ENCODE measurements at regions not wholly inside any gene's neighbourhood (a gene's known extent, or its start where the extent isn't known, plus 50 kb on each side); places are given as distances from the start of the nearest gene placed in this dataset.

- CTCF ChIA-PET: no interaction called here
- Mint-ChIP-seq H3K4me1 (no peaks in the 10 kb centered on the region), H3K27me3 (peaks cover 19% of the 10 kb centered on the region), H3K9me3 (ENCODE audit: low read depth) (no peaks in the 10 kb centered on the region), H3K27ac (no peak overlapping the region), H3K36me3 (no peaks in the 10 kb centered on the region), H3K4me3 (no peak overlapping the region)
- DNase-seq: no peak
- no peak for ATAC-seq
Observed at GRCh38 chr2:237194906-237195305, 109.2 kb downstream of the COPS8 start.

GRCh38 chr2:237195396-237196120 is 109.9 kb downstream of the COPS8 start:
- DNase-seq (no peak), ATAC-seq (no peak)
- Mint-ChIP-seq H3K27ac (no peak overlapping the region), H3K9me3 (ENCODE audit: low read depth) (no peaks in the 10 kb centered on the region), H3K36me3 (no peaks in the 10 kb centered on the region), H3K27me3 (peaks cover 19% of the 10 kb centered on the region), H3K4me1 (no peaks in the 10 kb centered on the region), H3K4me3 (no peak overlapping the region)
- CTCF ChIA-PET: no interaction called here

GRCh38 chr2:237196409-237196808 is 110.7 kb downstream of the COPS8 start:
- H3K27ac Mint-ChIP-seq: no peak overlapping the region
- H3K4me3 Mint-ChIP-seq: no peak overlapping the region
- H3K27me3 Mint-ChIP-seq: peaks cover 16% of the 10 kb centered on the region
- H3K4me1 Mint-ChIP-seq: no peaks in the 10 kb centered on the region
- DNase-seq: no peak
- CTCF ChIA-PET: no interaction called here
- ATAC-seq: no peak
- H3K9me3 Mint-ChIP-seq (ENCODE audit: low read depth): no peaks in the 10 kb centered on the region
- no peaks in the 10 kb centered on the region for H3K36me3 Mint-ChIP-seq

- ATAC-seq (no peak), DNase-seq (no peak)
Observed at GRCh38 chr2:237196866-237197618, 111.4 kb downstream of the COPS8 start.

GRCh38 chr2:237198164-237198855 is 112.6 kb downstream of the COPS8 start:
- CTCF ChIA-PET: no interaction called here
- DNase-seq (no peak), ATAC-seq (no peak)
- Mint-ChIP-seq H3K36me3 (no peaks in the 10 kb centered on the region), H3K27me3 (peaks cover 16% of the 10 kb centered on the region), H3K27ac (no peak overlapping the region), H3K9me3 (ENCODE audit: low read depth) (no peaks in the 10 kb centered on the region), H3K4me3 (no peak overlapping the region), H3K4me1 (no peaks in the 10 kb centered on the region)

More at GRCh38 chr2:237196866-237197618, 111.4 kb downstream of the COPS8 start:
- no peak overlapping the region for H3K4me3 Mint-ChIP-seq
- H3K27me3 Mint-ChIP-seq: peaks cover 16% of the 10 kb centered on the region
- no peaks in the 10 kb centered on the region for H3K4me1 Mint-ChIP-seq
- CTCF ChIA-PET: no interaction called here
- H3K27ac Mint-ChIP-seq: no peak overlapping the region
- H3K36me3 Mint-ChIP-seq: no peaks in the 10 kb centered on the region
- no peaks in the 10 kb centered on the region for H3K9me3 Mint-ChIP-seq (ENCODE audit: low read depth)

- CTCF ChIA-PET: no interaction called here
Observed at GRCh38 chr2:237199082-237199481, 113.4 kb downstream of the COPS8 start.

GRCh38 chr2:237199577-237199976 is 113.9 kb downstream of the COPS8 start:
- CTCF ChIA-PET: no interaction called here
- no peak overlapping the region for H3K27ac Mint-ChIP-seq
- no peak for ATAC-seq
- no peak overlapping the region for H3K4me3 Mint-ChIP-seq
- DNase-seq: peak; percentile 3
- H3K4me1 Mint-ChIP-seq: no peaks in the 10 kb centered on the region
- peaks cover 16% of the 10 kb centered on the region for H3K27me3 Mint-ChIP-seq
- no peaks in the 10 kb centered on the region for H3K36me3 Mint-ChIP-seq
- no peaks in the 10 kb centered on the region for H3K9me3 Mint-ChIP-seq (ENCODE audit: low read depth)

More at GRCh38 chr2:237199082-237199481, 113.4 kb downstream of the COPS8 start:
- Mint-ChIP-seq H3K4me3 (no peak overlapping the region), H3K27ac (no peak overlapping the region), H3K36me3 (no peaks in the 10 kb centered on the region), H3K4me1 (no peaks in the 10 kb centered on the region), H3K27me3 (peaks cover 16% of the 10 kb centered on the region), H3K9me3 (ENCODE audit: low read depth) (no peaks in the 10 kb centered on the region)
- no peak for ATAC-seq
- no peak for DNase-seq

- ATAC-seq: no peak
- CTCF ChIA-PET: no interaction called here
- DNase-seq: peak; percentile 29
- no peaks in the 10 kb centered on the region for H3K36me3 Mint-ChIP-seq
- H3K9me3 Mint-ChIP-seq (ENCODE audit: low read depth): no peaks in the 10 kb centered on the region
- no peak overlapping the region for H3K27ac Mint-ChIP-seq
- H3K4me1 Mint-ChIP-seq: no peaks in the 10 kb centered on the region
- H3K4me3 Mint-ChIP-seq: no peak overlapping the region
- H3K27me3 Mint-ChIP-seq: peaks cover 16% of the 10 kb centered on the region
Observed at GRCh38 chr2:237200462-237200861, 114.8 kb downstream of the COPS8 start.

- CTCF ChIA-PET: no interaction called here
- H3K4me3 Mint-ChIP-seq: no peak overlapping the region
- no peaks in the 10 kb centered on the region for H3K9me3 Mint-ChIP-seq (ENCODE audit: low read depth)
- peaks cover 10% of the 10 kb centered on the region for H3K27me3 Mint-ChIP-seq
- no peaks in the 10 kb centered on the region for H3K4me1 Mint-ChIP-seq
- no peak overlapping the region for H3K27ac Mint-ChIP-seq
- no peaks in the 10 kb centered on the region for H3K36me3 Mint-ChIP-seq
- ATAC-seq (no peak), DNase-seq (peak; percentile 39)
Observed at GRCh38 chr2:237201461-237202287, 116.0 kb downstream of the COPS8 start.

GRCh38 chr2:237202288-237203030 is 116.8 kb downstream of the COPS8 start:
- CTCF ChIA-PET: no interaction called here
- H3K36me3 Mint-ChIP-seq: no peaks in the 10 kb centered on the region

GRCh38 chr2:237205043-237205541 is 119.4 kb downstream of the COPS8 start:
- no peak overlapping the region for H3K4me3 Mint-ChIP-seq
- no peaks in the 10 kb centered on the region for H3K9me3 Mint-ChIP-seq (ENCODE audit: low read depth)
- CTCF ChIA-PET: no interaction called here
- no peak overlapping the region for H3K27ac Mint-ChIP-seq
- H3K27me3 Mint-ChIP-seq: no peaks in the 10 kb centered on the region
- ATAC-seq: no peak
- DNase-seq: peak; percentile 11
- no peaks in the 10 kb centered on the region for H3K36me3 Mint-ChIP-seq
- H3K4me1 Mint-ChIP-seq: no peaks in the 10 kb centered on the region

More at GRCh38 chr2:237202288-237203030, 116.8 kb downstream of the COPS8 start:
- no peak for ATAC-seq
- Mint-ChIP-seq H3K27me3 (peaks cover 8% of the 10 kb centered on the region), H3K4me3 (no peak overlapping the region), H3K9me3 (ENCODE audit: low read depth) (no peaks in the 10 kb centered on the region), H3K4me1 (no peaks in the 10 kb centered on the region), H3K27ac (no peak overlapping the region)
- peak; percentile 15 for DNase-seq

GRCh38 chr2:237205561-237205971 is 119.9 kb downstream of the COPS8 start:
- Mint-ChIP-seq H3K36me3 (no peaks in the 10 kb centered on the region), H3K27ac (no peak overlapping the region), H3K27me3 (no peaks in the 10 kb centered on the region), H3K9me3 (ENCODE audit: low read depth) (no peaks in the 10 kb centered on the region), H3K4me1 (no peaks in the 10 kb centered on the region), H3K4me3 (no peak overlapping the region)
- ATAC-seq (no peak), DNase-seq (no peak)
- CTCF ChIA-PET: no interaction called here
